Nephron progenitor cell (in vitro differentiated cells): ENCODE measurements at regions not wholly inside any gene's neighbourhood (a gene's known extent, or its start where the extent isn't known, plus 50 kb on each side); places are given as distances from the start of the nearest gene placed in this dataset.

Experiments used
- DNase-seq: peaks from one replicate; pipeline ENCODE4 v3.0.0; 2021
- H3K27ac Mint-ChIP-seq: 2 replicates; pipeline ENCODE4 v1.8.0; 2021; ENCODE audit warnings: mild to moderate bottlenecking, moderate library complexity, mixed read lengths
- H3K27me3 Mint-ChIP-seq: 2 replicates; pipeline ENCODE4 v1.8.0; 2021; ENCODE audit warnings: mild to moderate bottlenecking, low read depth, mixed read lengths; ENCODE audit not compliant: poor library complexity
- H3K36me3 Mint-ChIP-seq: 2 replicates; pipeline ENCODE4 v1.8.0; 2021; ENCODE audit warnings: low read depth, mixed read lengths
- H3K4me1 Mint-ChIP-seq: 2 replicates; pipeline ENCODE4 v1.8.0; 2021; ENCODE audit warnings: mixed read lengths
- H3K4me3 Mint-ChIP-seq: 2 replicates; pipeline ENCODE4 v1.8.0; 2021; ENCODE audit warnings: mild to moderate bottlenecking, moderate library complexity, mixed read lengths
- H3K9me3 Mint-ChIP-seq: 2 replicates; pipeline ENCODE4 v1.8.0; 2021; ENCODE audit warnings: mild to moderate bottlenecking, moderate library complexity, mixed read lengths
- CTCF ChIP-seq: fragments of 200-600 bp; sonication (generic); IDR thresholded peaks from 2 replicates; pipeline ENCODE4 v1.5.0; 2021; ENCODE audit warnings: antibody characterized with exemption

DNA sequence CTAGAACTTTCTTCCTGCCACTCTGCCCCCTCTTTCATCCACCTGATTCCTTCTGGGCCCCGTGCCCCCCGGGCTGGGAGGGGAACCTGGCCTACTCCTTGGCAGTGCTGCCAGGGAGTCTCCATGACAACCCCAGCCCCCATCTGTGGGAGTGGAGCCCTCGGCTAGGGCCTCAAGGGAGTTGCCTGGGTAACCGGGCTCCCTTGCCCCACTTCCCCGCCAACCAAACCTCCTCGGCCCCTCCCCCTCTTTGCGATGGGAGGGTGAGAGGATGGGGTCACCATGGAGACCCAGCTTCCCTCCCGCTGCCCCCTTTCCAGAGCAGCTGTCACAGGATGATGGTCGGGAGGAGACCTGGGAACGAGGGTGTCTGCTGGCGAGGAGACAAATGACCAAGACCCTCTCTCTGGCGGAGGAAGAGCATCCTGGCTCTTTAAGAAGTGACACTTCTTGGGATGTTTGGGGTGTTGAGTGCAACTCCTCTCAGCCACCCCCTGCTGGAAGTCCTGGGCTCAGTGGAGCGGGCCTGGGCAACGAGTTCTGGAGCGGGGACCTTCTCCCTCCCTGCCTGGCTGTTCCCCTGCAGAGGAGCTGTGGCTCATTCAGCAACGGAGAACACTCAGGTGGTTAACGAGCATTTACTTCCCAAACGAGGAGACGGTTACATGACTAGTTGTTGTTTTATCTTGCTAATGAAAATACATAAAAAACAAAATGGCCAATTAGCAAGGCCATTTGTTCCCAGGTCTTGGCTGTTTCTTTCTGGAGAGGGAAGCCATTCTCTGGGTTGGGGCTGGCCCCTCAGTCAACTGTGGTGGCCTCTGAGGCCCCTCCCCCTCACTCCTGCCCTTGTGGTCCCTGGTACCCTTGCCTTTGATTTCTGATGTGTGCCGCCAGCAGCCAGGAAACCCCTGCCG is 82.8 kb downstream of the UBIAD1 start:
- TF ChIP-seq CTCF = no peak
- DNase-seq = peak; percentile 50
- peaks cover 26% of the 10 kb centered on the region for H3K27me3 Mint-ChIP-seq
- H3K9me3 Mint-ChIP-seq = peaks cover 7% of the 10 kb centered on the region
- H3K27ac Mint-ChIP-seq = peak overlapping the region; percentile 32
- H3K36me3 Mint-ChIP-seq = no peaks in the 10 kb centered on the region
- H3K4me3 Mint-ChIP-seq = peak overlapping the region; percentile 52
- H3K4me1 Mint-ChIP-seq = peaks cover 94% of the 10 kb centered on the region

- Mint-ChIP-seq H3K27me3 (peaks cover 30% of the 10 kb centered on the region), H3K9me3 (no peaks in the 10 kb centered on the region), H3K4me3 (peak overlapping the region; percentile 20), H3K4me1 (peaks cover 93% of the 10 kb centered on the region), H3K27ac (no peak overlapping the region), H3K36me3 (no peaks in the 10 kb centered on the region)
- no peak for TF ChIP-seq CTCF
- no peak for DNase-seq
Measured at GRCh38 chr1:11357276-11357675, 84.3 kb downstream of the UBIAD1 start.

- Mint-ChIP-seq H3K27me3 (peaks cover 29% of the 10 kb centered on the region), H3K4me3 (no peak overlapping the region), H3K4me1 (peaks cover 91% of the 10 kb centered on the region), H3K27ac (no peak overlapping the region), H3K9me3 (no peaks in the 10 kb centered on the region), H3K36me3 (no peaks in the 10 kb centered on the region)
- no peak for TF ChIP-seq CTCF
- no peak for DNase-seq
Measured at GRCh38 chr1:11358984-11359383, 86.0 kb downstream of the UBIAD1 start.

DNA sequence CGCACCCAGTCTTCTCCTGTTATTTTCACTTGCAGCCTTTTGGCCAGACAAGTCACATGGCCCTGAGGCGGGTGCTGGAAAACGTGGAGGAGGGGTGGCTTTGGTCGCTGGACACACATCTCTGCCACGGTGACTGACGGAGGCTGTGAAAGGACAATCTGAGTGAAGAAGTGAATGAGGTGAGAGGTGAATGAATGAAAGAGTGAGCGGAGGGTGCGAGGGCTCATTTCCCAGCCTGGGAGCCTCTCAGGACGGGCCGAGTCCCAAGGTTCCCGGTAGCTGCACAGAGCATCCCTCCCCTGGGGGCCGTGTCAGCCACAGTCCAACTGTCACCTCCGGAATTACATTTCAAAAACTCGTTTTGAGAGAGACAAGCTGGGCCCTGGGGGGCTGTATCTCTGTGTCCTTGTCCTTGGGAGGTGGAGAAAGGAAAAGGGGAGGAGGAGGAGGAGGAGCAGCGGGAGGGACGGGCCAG is 89.6 kb downstream of the UBIAD1 start:
- DNase-seq = peak; percentile 45
- peaks cover 76% of the 10 kb centered on the region for H3K4me1 Mint-ChIP-seq
- no peak overlapping the region for H3K4me3 Mint-ChIP-seq
- H3K27me3 Mint-ChIP-seq = peaks cover 27% of the 10 kb centered on the region
- H3K9me3 Mint-ChIP-seq = no peaks in the 10 kb centered on the region
- no peak overlapping the region for H3K27ac Mint-ChIP-seq
- no peaks in the 10 kb centered on the region for H3K36me3 Mint-ChIP-seq
- TF ChIP-seq CTCF = no peak

DNA sequence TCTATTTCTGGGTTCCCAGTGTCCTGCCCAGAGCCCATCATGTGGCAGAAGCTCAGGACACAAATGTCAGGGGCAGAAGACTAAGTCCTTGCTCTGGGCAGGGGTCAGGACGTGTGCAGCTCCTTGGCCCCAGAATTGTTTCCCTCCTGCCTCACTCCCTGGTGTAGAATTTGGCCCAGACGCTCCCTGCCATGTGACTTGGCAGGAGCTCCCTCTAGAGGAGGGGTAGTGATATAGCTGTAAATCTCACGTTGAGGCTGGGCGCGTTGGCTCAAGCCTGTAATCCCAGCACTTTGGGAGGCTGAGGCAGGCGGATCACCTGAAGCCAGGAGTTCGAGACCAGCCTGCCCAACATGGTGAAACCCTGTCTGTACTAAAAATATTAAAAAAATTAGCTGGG is 91.2 kb downstream of the UBIAD1 start:
- peak; percentile 28 for TF ChIP-seq CTCF
- Mint-ChIP-seq H3K4me1 (peaks cover 60% of the 10 kb centered on the region), H3K27ac (no peak overlapping the region), H3K27me3 (peaks cover 19% of the 10 kb centered on the region), H3K9me3 (no peaks in the 10 kb centered on the region), H3K4me3 (no peak overlapping the region), H3K36me3 (no peaks in the 10 kb centered on the region)
- DNase-seq = no peak
